Transverse colon (tissue), 3 donors: ENCODE measurements at regions not wholly inside any gene's neighbourhood (a gene's known extent, or its start where the extent isn't known, plus 50 kb on each side); places are given as distances from the start of the nearest gene placed in this dataset.

Experiments
- CTCF ChIP-seq, 5 experiments: fragments of 200-600 bp in 3 of 5; fragments of 450-650 bp in 2 of 5; sonication (generic) in 3 of 5; IDR thresholded peaks; 1 replicate in 2 of 5; 2 replicates in 3 of 5; pipeline ENCODE4 v1.5.1; 2016 to 2017; ENCODE audit warnings: antibody characterized with exemption in 5 of 5, inconsistent platforms in 3 of 5, mild to moderate bottlenecking in 2 of 5, moderate library complexity in 1 of 5
- POLR2A ChIP-seq: fragments of 450-650 bp; IDR thresholded peaks from one replicate; pipeline ENCODE4 v1.6.1; 2016; ENCODE audit warnings: antibody characterized with exemption, mild to moderate bottlenecking, moderate library complexity

GRCh38 chr5:35468811-35469210, 148.9 kb upstream of the SPEF2 start:
- TF ChIP-seq POLR2A (no peak), CTCF (IDR thresholded peaks at IDR 0.05) (no peak)
